GM12873 (cell line): ENCODE measurements at regions not wholly inside any gene's neighbourhood (a gene's known extent, or its start where the extent isn't known, plus 50 kb on each side); places are given as distances from the start of the nearest gene placed in this dataset.

Experiments
- CTCF ChIP-seq: IDR thresholded peaks from 2 replicates; pipeline ENCODE4 v1.5.1; 2012; ENCODE audit warnings: low read depth, mild to moderate bottlenecking, moderate library complexity, low read length, control low read depth; ENCODE audit not compliant: insufficient read depth; ENCODE audit errors: missing control alignments

GRCh38 chr3:22288756-22289155 lies 537.7 kb upstream of the ZNF385D start:
- no peak for TF ChIP-seq CTCF

GRCh38 chr3:22292681-22293080 lies 541.7 kb upstream of the ZNF385D start:
- TF ChIP-seq CTCF = no peak

- no peak for TF ChIP-seq CTCF
Measured at GRCh38 chr3:22296601-22297000, 545.6 kb upstream of the ZNF385D start.

- TF ChIP-seq CTCF = no peak
Measured at GRCh38 chr3:22297436-22297835, 546.4 kb upstream of the ZNF385D start.

GRCh38 chr3:22306454-22306853 lies 555.4 kb upstream of the ZNF385D start:
- no peak for TF ChIP-seq CTCF

- TF ChIP-seq CTCF = no peak
Measured at GRCh38 chr3:22308871-22309270, 557.9 kb upstream of the ZNF385D start.

GRCh38 chr3:22315925-22316324 lies 564.9 kb upstream of the ZNF385D start:
- no peak for TF ChIP-seq CTCF

GRCh38 chr3:22318325-22318724 lies 567.3 kb upstream of the ZNF385D start:
- TF ChIP-seq CTCF = no peak
